HFF-Myc (cell line): ENCODE measurements at regions not wholly inside any gene's neighbourhood (a gene's known extent, or its start where the extent isn't known, plus 50 kb on each side); places are given as distances from the start of the nearest gene placed in this dataset.

ENCODE experiments used
- DNase-seq: peaks from one replicate; pipeline ENCODE4 v3.0.0-alpha.2; 2011; ENCODE audit warnings: low read depth; ENCODE audit errors: extremely low read depth
- H3K4me3 ChIP-seq: replicated peaks from 2 replicates; pipeline ENCODE4 v1.5.1; 2011; ENCODE audit warnings: low read depth, mild to moderate bottlenecking, control low read depth, low read length
- CTCF ChIP-seq: IDR thresholded peaks from 2 replicates; pipeline ENCODE4 v1.5.1; 2012; ENCODE audit warnings: mild to moderate bottlenecking, low read depth, low read length, control low read depth; ENCODE audit errors: missing control alignments

- TF ChIP-seq CTCF, result no peak
- no peak overlapping the region for H3K4me3 ChIP-seq
- DNase-seq, result no peak
Observed at GRCh38 chr20:11394145-11394833, 523.4 kb upstream of the BTBD3 start.

GRCh38 chr20:11395581-11395980 is 522.1 kb upstream of the BTBD3 start:
- no peak overlapping the region for H3K4me3 ChIP-seq
- no peak for DNase-seq
- TF ChIP-seq CTCF, result no peak

- no peak overlapping the region for H3K4me3 ChIP-seq
- DNase-seq, result no peak
- TF ChIP-seq CTCF, result no peak
Observed at GRCh38 chr20:11401988-11402387, 515.7 kb upstream of the BTBD3 start.

GRCh38 chr20:11403711-11404110 is 514.0 kb upstream of the BTBD3 start:
- H3K4me3 ChIP-seq, result no peak overlapping the region
- TF ChIP-seq CTCF, result no peak
- DNase-seq, result no peak

- H3K4me3 ChIP-seq, result no peak overlapping the region
- DNase-seq, result no peak
- TF ChIP-seq CTCF, result no peak
Observed at GRCh38 chr20:11406877-11407276, 510.8 kb upstream of the BTBD3 start.

GRCh38 chr20:11409561-11409960 is 508.1 kb upstream of the BTBD3 start:
- no peak for TF ChIP-seq CTCF
- H3K4me3 ChIP-seq, result no peak overlapping the region
- DNase-seq, result no peak

- TF ChIP-seq CTCF, result no peak
- DNase-seq, result no peak
- H3K4me3 ChIP-seq, result no peak overlapping the region
Observed at GRCh38 chr20:11411765-11412164, 505.9 kb upstream of the BTBD3 start.
